Mesendoderm (in vitro differentiated cells): ENCODE measurements at regions not wholly inside any gene's neighbourhood (a gene's known extent, or its start where the extent isn't known, plus 50 kb on each side); places are given as distances from the start of the nearest gene placed in this dataset.

Experiments
- DNase-seq: peaks from one replicate; pipeline ENCODE4 v3.0.0; 2013
- H2AK5ac ChIP-seq: 2 replicates; pipeline ENCODE4 v1.6.1; 2013; ENCODE audit warnings: low read length, inconsistent platforms
- H2BK120ac ChIP-seq: 2 replicates; pipeline ENCODE4 v1.6.1; 2013; ENCODE audit warnings: low read depth, mild to moderate bottlenecking, low read length, moderate library complexity, mixed read lengths
- H2BK15ac ChIP-seq: replicated peaks from 2 replicates; pipeline ENCODE4 v1.6.1; 2013; ENCODE audit warnings: low read depth, mild to moderate bottlenecking, moderate library complexity
- H2BK5ac ChIP-seq: 2 replicates; pipeline ENCODE4 v1.6.1; 2013; ENCODE audit warnings: low read length, inconsistent platforms
- H3K18ac ChIP-seq: 2 replicates; pipeline ENCODE4 v1.6.1; 2013; ENCODE audit warnings: mild to moderate bottlenecking, low read length, mixed read lengths
- H3K23ac ChIP-seq: one replicate; pipeline ENCODE4 v1.6.1; 2013; ENCODE audit warnings: low read length
- H3K27ac ChIP-seq: 2 replicates; pipeline ENCODE4 v1.5.1; 2013; ENCODE audit warnings: low read depth, mild to moderate bottlenecking, inconsistent platforms, low read length, moderate library complexity
- H3K27me3 ChIP-seq: 2 replicates; pipeline ENCODE4 v1.6.1; 2013; ENCODE audit warnings: low read length, control low read depth, mild to moderate bottlenecking, inconsistent platforms; ENCODE audit not compliant: insufficient read depth, poor library complexity
- H3K36me3 ChIP-seq: 2 replicates; pipeline ENCODE4 v1.6.1; 2013; ENCODE audit warnings: low read length, inconsistent platforms; ENCODE audit not compliant: control insufficient read depth, insufficient read depth
- H3K4ac ChIP-seq: one replicate; pipeline ENCODE4 v1.6.1; 2013; ENCODE audit warnings: low read depth, mild to moderate bottlenecking, low read length, moderate library complexity
- H3K4me1 ChIP-seq: 2 replicates; pipeline ENCODE4 v1.6.1; 2013; ENCODE audit warnings: low read depth, low read length, inconsistent platforms; ENCODE audit not compliant: control insufficient read depth
- H3K4me2 ChIP-seq: 2 replicates; pipeline ENCODE4 v1.6.1; 2013; ENCODE audit warnings: low read length
- H3K4me3 ChIP-seq: 2 replicates; pipeline ENCODE4 v1.5.1; 2013; ENCODE audit warnings: mild to moderate bottlenecking, low read length
- H3K56ac ChIP-seq: one replicate; pipeline ENCODE4 v1.6.1; 2013; ENCODE audit warnings: low read length
- H3K79me1 ChIP-seq: 2 replicates; pipeline ENCODE4 v1.6.1; 2013; ENCODE audit warnings: low read length, inconsistent platforms
- H3K79me2 ChIP-seq: 2 replicates; pipeline ENCODE4 v1.6.1; 2013; ENCODE audit warnings: mild to moderate bottlenecking, low read length; ENCODE audit not compliant: control insufficient read depth, insufficient read depth
- H3K9ac ChIP-seq: 2 replicates; pipeline ENCODE4 v1.6.1; 2013; ENCODE audit warnings: low read length, inconsistent platforms
- H4K5ac ChIP-seq: one replicate; pipeline ENCODE4 v1.6.1; 2013; ENCODE audit warnings: low read length
- H4K8ac ChIP-seq: one replicate; pipeline ENCODE4 v1.6.1; 2013; ENCODE audit warnings: low read depth, mild to moderate bottlenecking, control low read depth, low read length, moderate library complexity
- WGBS: extraction: QIAGEN DNeasy Blood & Tissue Kit; methylation state at CpG from one replicate; pipeline ENCODE4 v1.1.7; 2013; ENCODE audit warnings: low lambda C conversion rate, missing lambda C conversion rate; ENCODE audit not compliant: insufficient coverage; ENCODE audit errors: extremely low coverage; 5-methylcytosine and 5-hydroxymethylcytosine counted together

GRCh38 chr1:170377896-170378634 is 153.9 kb upstream of the GORAB start:
- WGBS = no CpG with 5 or more reads among the region's 1 CpG
- Histone ChIP-seq H3K9ac (no peak overlapping the region), H3K23ac (no peak overlapping the region), H2BK120ac (no peak overlapping the region), H2AK5ac (no peak overlapping the region), H3K4me3 (no peak overlapping the region), H3K56ac (no peak overlapping the region), H2BK5ac (no peak overlapping the region), H3K79me1 (no peaks in the 10 kb centered on the region), H3K4ac (no peak overlapping the region), H3K4me1 (no peaks in the 10 kb centered on the region), H3K18ac (no peak overlapping the region), H3K27ac (no peak overlapping the region), H4K8ac (no peak overlapping the region), H3K36me3 (no peaks in the 10 kb centered on the region), H3K4me2 (no peak overlapping the region), H4K5ac (no peak overlapping the region), H3K27me3 (no peaks in the 10 kb centered on the region), H3K79me2 (no peaks in the 10 kb centered on the region), H2BK15ac (no peak overlapping the region)
- no peak for DNase-seq

GRCh38 chr1:170385750-170386149 is 146.2 kb upstream of the GORAB start:
- H3K4ac ChIP-seq = no peak overlapping the region
- no peak overlapping the region for H2BK5ac ChIP-seq
- H2AK5ac ChIP-seq = no peak overlapping the region
- no peak overlapping the region for H3K4me3 ChIP-seq
- no peaks in the 10 kb centered on the region for H3K79me1 ChIP-seq
- no peaks in the 10 kb centered on the region for H3K4me1 ChIP-seq
- no peak overlapping the region for H4K8ac ChIP-seq
- H3K4me2 ChIP-seq = no peak overlapping the region
- no peak overlapping the region for H2BK15ac ChIP-seq
- H3K9ac ChIP-seq = no peak overlapping the region
- no peak overlapping the region for H4K5ac ChIP-seq
- no peak overlapping the region for H3K23ac ChIP-seq
- no peak overlapping the region for H3K56ac ChIP-seq
- no peaks in the 10 kb centered on the region for H3K79me2 ChIP-seq
- no peaks in the 10 kb centered on the region for H3K36me3 ChIP-seq
- no peak overlapping the region for H3K18ac ChIP-seq
- no peaks in the 10 kb centered on the region for H3K27me3 ChIP-seq
- no peak overlapping the region for H2BK120ac ChIP-seq
- no CpG with 5 or more reads among the region's 2 CpGs for WGBS
- no peak overlapping the region for H3K27ac ChIP-seq
- DNase-seq = no peak

- Histone ChIP-seq H3K27ac (no peak overlapping the region), H3K79me2 (no peaks in the 10 kb centered on the region), H3K4me1 (no peaks in the 10 kb centered on the region), H4K5ac (no peak overlapping the region), H2BK5ac (no peak overlapping the region), H2AK5ac (no peak overlapping the region), H3K4ac (no peak overlapping the region), H3K4me3 (no peak overlapping the region), H3K27me3 (no peaks in the 10 kb centered on the region), H3K18ac (no peak overlapping the region), H2BK15ac (no peak overlapping the region), H3K23ac (no peak overlapping the region), H3K79me1 (no peaks in the 10 kb centered on the region), H3K36me3 (no peaks in the 10 kb centered on the region), H2BK120ac (no peak overlapping the region), H3K56ac (no peak overlapping the region), H3K4me2 (no peak overlapping the region), H3K9ac (no peak overlapping the region), H4K8ac (no peak overlapping the region)
- no CpG with 5 or more reads among the region's 2 CpGs for WGBS
- DNase-seq = no peak
These were observed 143.5 kb upstream of the GORAB start for GRCh38 chr1:170388489-170388888.

- H3K23ac ChIP-seq = no peak overlapping the region
- no peak overlapping the region for H2BK5ac ChIP-seq
- H3K79me2 ChIP-seq = no peaks in the 10 kb centered on the region
- no peak overlapping the region for H3K27ac ChIP-seq
- no peak overlapping the region for H2AK5ac ChIP-seq
- no peak overlapping the region for H4K8ac ChIP-seq
- no peak for DNase-seq
- no peak overlapping the region for H3K18ac ChIP-seq
- H3K27me3 ChIP-seq = no peaks in the 10 kb centered on the region
- H3K4me2 ChIP-seq = no peak overlapping the region
- H3K9ac ChIP-seq = no peak overlapping the region
- H2BK15ac ChIP-seq = no peak overlapping the region
- no CpG with 5 or more reads among the region's 2 CpGs for WGBS
- H2BK120ac ChIP-seq = no peak overlapping the region
- no peak overlapping the region for H4K5ac ChIP-seq
- no peak overlapping the region for H3K56ac ChIP-seq
- H3K4ac ChIP-seq = no peak overlapping the region
- no peaks in the 10 kb centered on the region for H3K36me3 ChIP-seq
- no peaks in the 10 kb centered on the region for H3K79me1 ChIP-seq
- no peak overlapping the region for H3K4me3 ChIP-seq
- no peaks in the 10 kb centered on the region for H3K4me1 ChIP-seq
These were observed 136.8 kb upstream of the GORAB start for GRCh38 chr1:170395149-170395548.

- Histone ChIP-seq H3K79me2 (no peaks in the 10 kb centered on the region), H2BK5ac (no peak overlapping the region), H3K18ac (no peak overlapping the region), H2BK120ac (no peak overlapping the region), H4K8ac (no peak overlapping the region), H2AK5ac (no peak overlapping the region), H3K4ac (no peak overlapping the region), H3K56ac (no peak overlapping the region), H4K5ac (no peak overlapping the region), H3K79me1 (no peaks in the 10 kb centered on the region), H3K4me3 (no peak overlapping the region), H3K9ac (no peak overlapping the region), H3K27me3 (no peaks in the 10 kb centered on the region), H2BK15ac (no peak overlapping the region), H3K4me1 (no peaks in the 10 kb centered on the region), H3K23ac (no peak overlapping the region), H3K36me3 (no peaks in the 10 kb centered on the region), H3K4me2 (no peak overlapping the region), H3K27ac (no peak overlapping the region)
- DNase-seq = no peak
These were observed 134.9 kb upstream of the GORAB start for GRCh38 chr1:170397061-170397460.
